VCaP (cell line): ENCODE measurements at regions not wholly inside any gene's neighbourhood (a gene's known extent, or its start where the extent isn't known, plus 50 kb on each side); places are given as distances from the start of the nearest gene placed in this dataset.
"Not testable (repeated sequence)": the region's sequence is repeated elsewhere in the genome, so short reads cannot be mapped to it uniquely, and the experiment has no call there.

Experiments
- H3K27ac ChIP-seq: fragments of 450-650 bp; 2 replicates; pipeline ENCODE4 v1.5.1; 2017
- CTCF ChIP-seq: fragments of 450-650 bp; conservative IDR thresholded peaks from 2 replicates; pipeline ENCODE4 v1.5.1; 2017; ENCODE audit warnings: mild to moderate bottlenecking, moderate library complexity

DNA sequence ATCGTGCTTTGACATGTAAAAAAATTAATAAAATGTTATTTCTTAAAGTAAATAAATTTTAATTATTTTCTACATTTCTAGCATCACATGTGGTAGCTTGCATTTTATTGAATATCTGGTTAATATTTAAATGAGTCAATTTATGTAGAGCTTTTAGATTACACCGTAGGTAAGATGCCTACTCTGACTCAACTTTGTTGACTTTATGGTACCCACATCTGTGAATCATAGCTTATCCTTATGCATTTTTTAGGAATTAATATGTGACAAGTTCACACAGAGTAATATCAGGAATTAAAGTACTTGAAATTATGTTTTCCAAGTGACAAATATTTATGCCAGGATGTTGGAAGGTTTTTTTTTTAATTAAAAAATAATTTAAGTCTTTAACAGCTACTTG, 120.7 kb downstream of the LEPR start:
- no peak for TF ChIP-seq CTCF
- H3K27ac ChIP-seq: no peak overlapping the region

- no peak overlapping the region for H3K27ac ChIP-seq
- TF ChIP-seq CTCF: no peak
Measured at GRCh38 chr1:65541865-65542264, 121.4 kb downstream of the LEPR start.

DNA sequence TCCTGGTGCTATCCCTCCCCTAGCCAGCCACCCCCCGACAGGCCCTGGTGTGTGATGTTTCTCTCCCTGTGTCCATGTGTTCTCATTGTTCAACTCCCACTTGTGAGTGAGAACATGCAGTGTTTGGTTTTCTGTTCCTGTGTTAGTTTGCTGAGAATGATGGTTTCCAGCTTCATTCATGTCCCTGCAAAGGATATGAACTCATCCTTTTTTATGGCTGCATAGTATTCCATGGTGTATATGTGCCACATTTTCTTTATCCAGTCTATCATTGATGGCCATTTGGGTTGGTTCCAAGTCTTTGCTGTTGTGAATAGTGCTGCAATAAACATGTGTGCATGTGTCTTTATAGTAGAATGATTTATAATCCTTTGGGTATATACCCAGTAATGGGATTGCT, 122.1 kb downstream of the LEPR start:
- H3K27ac ChIP-seq: not testable (repeated sequence)

DNA sequence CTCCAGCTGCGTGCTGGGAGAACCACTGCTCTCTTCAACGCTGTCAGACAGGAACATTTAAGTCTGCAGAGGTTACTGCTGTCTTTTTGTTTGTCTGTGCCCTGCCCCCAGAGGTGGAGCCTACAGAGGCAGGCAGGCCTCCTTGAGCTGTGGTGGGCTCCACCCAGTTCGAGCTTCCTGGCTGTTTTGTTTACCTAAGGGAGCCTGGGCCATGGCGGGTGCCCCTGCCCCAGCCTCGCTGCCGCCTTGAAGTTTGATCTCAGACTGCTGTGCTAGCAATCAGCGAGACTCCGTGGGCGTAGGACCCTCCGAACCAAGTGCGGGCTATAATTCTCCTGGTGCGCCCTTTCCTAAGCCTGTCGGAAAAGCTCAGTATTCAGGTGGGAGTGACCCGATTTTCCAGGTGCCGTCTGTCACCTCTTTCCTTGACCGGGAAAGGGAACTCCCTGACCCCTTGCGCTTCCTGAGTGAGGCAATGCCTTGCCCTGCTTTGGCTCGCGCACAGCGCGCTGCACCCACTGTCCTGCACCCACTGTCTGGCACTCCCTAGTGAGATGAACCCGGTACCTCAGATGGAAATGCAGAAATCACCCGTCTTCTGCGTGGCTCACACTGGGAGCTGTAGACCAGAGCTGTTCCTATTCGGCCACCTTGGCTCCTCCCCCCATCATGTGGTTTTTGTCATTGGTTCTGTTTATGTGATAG, 130.0 kb downstream of the LEPR start:
- H3K27ac ChIP-seq: not testable (repeated sequence)

DNA sequence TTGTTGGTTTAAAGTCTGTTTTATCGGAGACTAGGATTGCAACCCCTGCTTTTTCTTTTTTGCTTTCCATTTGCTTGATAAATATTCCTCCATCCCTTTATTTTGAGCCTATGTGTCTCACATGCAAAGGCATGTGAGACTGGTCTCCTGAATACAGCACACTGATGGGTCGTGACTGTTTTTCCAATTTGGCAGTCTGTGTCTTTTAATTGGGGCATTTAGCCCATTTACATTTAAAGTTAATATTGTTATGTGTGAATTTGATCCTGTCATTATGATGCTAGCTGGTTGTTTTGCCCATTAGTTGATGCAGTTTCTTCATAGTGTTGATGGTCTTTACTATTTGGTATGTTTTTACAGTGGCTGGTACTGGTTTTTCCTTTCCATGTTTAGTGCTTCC, 132.0 kb downstream of the LEPR start:
- H3K27ac ChIP-seq: not testable (repeated sequence)

DNA sequence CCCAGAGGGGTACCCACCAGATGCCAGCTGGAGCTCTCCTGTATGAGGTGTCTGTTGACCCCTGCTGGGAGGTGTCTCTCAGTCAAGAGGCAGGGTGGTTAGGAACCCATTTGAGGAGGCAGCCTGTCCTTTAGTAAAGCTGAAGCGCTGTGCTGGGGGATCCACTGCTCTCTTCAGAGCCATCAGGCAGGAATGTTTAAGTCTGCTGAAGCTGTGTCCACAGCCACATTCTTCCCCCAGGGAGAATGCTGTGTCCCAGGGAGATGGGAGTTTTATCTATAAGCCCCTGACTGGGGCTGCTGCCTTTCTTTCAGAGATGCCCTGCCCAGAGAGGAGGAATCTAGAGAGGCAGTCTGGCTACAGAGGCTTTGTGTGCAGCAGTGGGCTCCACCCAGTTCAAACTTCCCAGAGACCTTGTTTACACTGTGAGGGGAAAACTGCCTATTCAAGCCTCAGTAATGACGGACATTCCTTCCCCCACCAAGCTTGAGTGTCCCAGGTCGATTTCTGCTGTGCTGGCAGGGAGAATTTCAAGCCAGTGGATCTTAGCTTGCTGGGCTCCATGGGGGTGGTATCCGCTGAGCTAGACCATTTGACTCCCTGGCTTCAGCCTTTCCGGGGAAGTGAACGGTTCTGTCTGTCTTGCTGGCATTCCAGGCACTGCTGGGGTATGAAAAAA, 133.8 kb downstream of the LEPR start:
- H3K27ac ChIP-seq: not testable (repeated sequence)

GRCh38 chr1:65554829-65555228, 134.4 kb downstream of the LEPR start:
- no peak overlapping the region for H3K27ac ChIP-seq
- no peak for TF ChIP-seq CTCF

DNA sequence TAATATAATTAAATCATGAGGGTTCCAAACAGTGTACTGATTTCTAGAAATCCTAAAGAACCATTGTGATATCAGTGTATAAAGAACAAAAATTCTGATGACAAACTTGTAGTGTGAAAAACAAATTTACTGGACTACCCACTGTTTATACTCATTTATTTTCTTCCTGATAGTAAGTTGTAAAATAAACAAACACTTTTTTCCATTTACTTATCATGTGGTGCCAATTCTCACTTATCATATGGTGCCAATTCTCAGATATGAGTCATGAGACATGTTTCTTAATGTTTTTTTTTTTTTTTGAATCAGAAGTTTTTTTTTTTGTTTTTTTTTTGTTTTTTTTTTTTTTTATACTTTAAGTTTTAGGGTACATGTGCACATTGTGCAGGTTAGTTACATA, 137.7 kb downstream of the LEPR start:
- TF ChIP-seq CTCF: no peak

GRCh38 chr1:65564493-65564892, 144.0 kb downstream of the LEPR start:
- H3K27ac ChIP-seq: no peak overlapping the region
- TF ChIP-seq CTCF: no peak

More for the DNA sequence above, 137.7 kb downstream of the LEPR start:
- peak overlapping the region; percentile 55 for H3K27ac ChIP-seq

GRCh38 chr1:65568285-65568684, 147.8 kb downstream of the LEPR start:
- no peak overlapping the region for H3K27ac ChIP-seq
- TF ChIP-seq CTCF: no peak
